ENCODE measurements at regions not wholly inside any gene's neighbourhood (a gene's known extent, or its start where the extent isn't known, plus 50 kb on each side); places are given as distances from the start of the nearest gene placed in this dataset.
"Not testable (repeated sequence)": the region's sequence is repeated elsewhere in the genome, so short reads cannot be mapped to it uniquely, and the experiment has no call there.

GRCh38 chr2:111239581-111240249 lies 119.0 kb downstream of the BCL2L11 start:
- Mint-ChIP-seq H3K36me3 (peaks cover 6% of the 10 kb centered on the region), H3K27me3 (no peaks in the 10 kb centered on the region), H3K4me1 (peaks cover 9% of the 10 kb centered on the region), H3K9me3 (no peaks in the 10 kb centered on the region), H3K4me3 (no peak overlapping the region), H3K27ac (no peak overlapping the region)
- ATAC-seq = no peak

GRCh38 chr2:111243295-111243694 lies 122.6 kb downstream of the BCL2L11 start:
- Mint-ChIP-seq H3K27me3 (no peaks in the 10 kb centered on the region), H3K9me3 (no peaks in the 10 kb centered on the region), H3K4me3 (no peak overlapping the region), H3K27ac (no peak overlapping the region), H3K4me1 (peaks cover 9% of the 10 kb centered on the region), H3K36me3 (peaks cover 6% of the 10 kb centered on the region)
- no peak for ATAC-seq

- Mint-ChIP-seq H3K27ac (no peak overlapping the region), H3K27me3 (no peaks in the 10 kb centered on the region), H3K9me3 (no peaks in the 10 kb centered on the region), H3K36me3 (peaks cover 6% of the 10 kb centered on the region), H3K4me1 (no peaks in the 10 kb centered on the region), H3K4me3 (no peak overlapping the region)
- no peak for ATAC-seq
Measured at GRCh38 chr2:111244864-111245263, 124.2 kb downstream of the BCL2L11 start.

DNA sequence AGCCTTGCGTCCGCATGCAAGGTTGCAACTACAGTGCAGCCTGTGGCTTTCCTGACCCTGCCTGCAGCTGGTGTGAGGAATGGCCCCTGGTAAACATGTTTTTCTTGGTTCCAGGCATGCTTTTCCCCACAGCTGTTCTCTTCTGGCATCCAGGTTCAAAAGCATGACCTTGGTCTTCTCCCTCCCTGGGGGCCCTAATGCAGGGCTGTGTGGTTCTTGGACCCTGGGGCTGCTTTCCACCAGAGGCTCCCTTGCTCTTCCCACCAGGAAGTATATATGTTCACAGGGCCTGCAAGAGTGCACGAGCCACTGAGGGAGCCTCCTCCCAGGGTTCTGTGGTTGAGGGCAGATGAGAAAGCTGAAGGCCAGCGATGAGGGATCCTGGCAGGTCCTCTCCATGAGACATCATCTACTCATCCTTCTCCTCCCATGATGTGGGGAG lies 125.9 kb downstream of the BCL2L11 start:
- Mint-ChIP-seq H3K4me1 (no peaks in the 10 kb centered on the region), H3K9me3 (peaks cover 5% of the 10 kb centered on the region), H3K36me3 (peaks cover 4% of the 10 kb centered on the region), H3K27me3 (no peaks in the 10 kb centered on the region), H3K27ac (no peak overlapping the region), H3K4me3 (no peak overlapping the region)
- ATAC-seq = peak; percentile 20

GRCh38 chr2:111247491-111247890 lies 126.8 kb downstream of the BCL2L11 start:
- no peak overlapping the region for H3K4me3 Mint-ChIP-seq
- no peaks in the 10 kb centered on the region for H3K27me3 Mint-ChIP-seq
- no peak overlapping the region for H3K27ac Mint-ChIP-seq
- H3K4me1 Mint-ChIP-seq = no peaks in the 10 kb centered on the region
- no peak for ATAC-seq
- peaks cover 8% of the 10 kb centered on the region for H3K36me3 Mint-ChIP-seq
- H3K9me3 Mint-ChIP-seq = peaks cover 5% of the 10 kb centered on the region

GRCh38 chr2:111249806-111250205 lies 129.1 kb downstream of the BCL2L11 start:
- Mint-ChIP-seq H3K4me3 (no peak overlapping the region), H3K27me3 (no peaks in the 10 kb centered on the region), H3K27ac (no peak overlapping the region), H3K4me1 (no peaks in the 10 kb centered on the region), H3K36me3 (peaks cover 8% of the 10 kb centered on the region), H3K9me3 (peaks cover 5% of the 10 kb centered on the region)
- no peak for ATAC-seq

DNA sequence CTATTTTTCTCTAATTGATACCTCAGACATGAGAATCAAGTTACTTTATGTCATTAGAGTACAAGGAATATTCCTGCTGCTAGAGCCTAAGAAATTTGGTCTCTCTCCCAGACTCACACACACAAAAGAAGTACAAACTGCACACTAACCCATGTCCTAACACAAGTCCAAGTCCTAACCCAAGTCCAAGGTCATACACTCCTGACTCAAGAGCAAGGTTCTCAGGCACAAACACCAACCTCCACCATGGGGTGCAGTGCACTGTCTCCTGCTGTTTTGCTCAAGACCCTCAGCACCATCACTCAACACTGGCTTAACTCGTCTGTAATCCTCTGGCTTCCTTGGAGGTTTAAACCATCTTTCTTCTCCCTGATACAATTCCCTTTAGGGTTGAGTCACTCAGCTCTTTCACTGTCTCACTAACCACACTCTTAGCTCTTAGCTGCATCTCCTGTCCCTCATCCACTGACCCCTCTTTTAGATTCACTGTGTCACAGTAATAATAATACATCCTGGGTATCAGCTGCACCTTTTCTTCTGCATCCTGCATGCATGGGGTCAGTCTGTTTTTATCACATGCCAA lies 129.8 kb downstream of the BCL2L11 start:
- ATAC-seq = no peak
- no peak overlapping the region for H3K4me3 Mint-ChIP-seq
- H3K27me3 Mint-ChIP-seq = no peaks in the 10 kb centered on the region
- H3K36me3 Mint-ChIP-seq = peaks cover 8% of the 10 kb centered on the region
- H3K9me3 Mint-ChIP-seq = peaks cover 5% of the 10 kb centered on the region
- H3K27ac Mint-ChIP-seq = no peak overlapping the region
- H3K4me1 Mint-ChIP-seq = no peaks in the 10 kb centered on the region

DNA sequence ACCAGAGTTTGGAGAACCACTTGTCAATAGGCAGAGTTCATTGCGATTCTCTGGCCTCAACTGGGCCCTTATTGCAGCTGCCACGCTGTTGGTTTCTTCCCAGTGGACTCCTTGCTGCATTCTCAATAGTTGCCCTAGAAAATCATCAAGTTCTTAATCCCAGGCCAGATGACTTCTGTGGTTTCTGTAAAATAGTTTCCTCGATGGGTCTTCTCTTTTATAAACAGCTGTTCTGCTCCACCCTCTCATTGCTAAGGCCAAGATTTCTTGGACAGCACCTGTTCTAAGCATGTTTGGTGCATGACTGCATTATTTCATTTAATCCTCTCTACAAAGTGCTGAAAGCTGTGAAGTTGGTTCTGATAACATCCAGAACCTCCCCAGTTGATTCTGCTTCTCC lies 131.0 kb downstream of the BCL2L11 start:
- Mint-ChIP-seq H3K27ac (peak overlapping the region; percentile 0), H3K27me3 (no peaks in the 10 kb centered on the region), H3K36me3 (peaks cover 8% of the 10 kb centered on the region), H3K9me3 (peaks cover 5% of the 10 kb centered on the region), H3K4me1 (no peaks in the 10 kb centered on the region), H3K4me3 (no peak overlapping the region)
- no peak for ATAC-seq

DNA sequence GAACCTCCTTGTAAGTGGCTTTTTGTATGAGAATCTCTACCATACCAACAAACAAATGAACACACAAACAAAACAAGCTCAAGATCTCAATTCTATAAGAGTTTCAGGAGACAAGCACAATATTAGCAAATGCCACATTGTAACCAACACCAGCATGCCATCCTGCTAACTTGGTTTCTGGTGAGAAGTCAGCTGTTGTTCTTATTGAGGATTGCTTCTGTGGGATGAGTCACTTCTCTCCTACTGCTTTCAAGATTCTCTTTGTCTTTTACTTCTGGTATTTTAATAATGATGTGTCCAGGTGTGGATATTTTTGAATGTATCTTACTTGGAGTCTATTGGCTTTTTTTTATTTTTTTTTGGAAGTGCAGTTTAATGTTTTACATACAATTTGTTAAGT lies 131.7 kb downstream of the BCL2L11 start:
- Mint-ChIP-seq H3K4me1 (no peaks in the 10 kb centered on the region), H3K27ac (peak overlapping the region; percentile 0), H3K4me3 (no peak overlapping the region), H3K9me3 (peaks cover 5% of the 10 kb centered on the region), H3K27me3 (no peaks in the 10 kb centered on the region), H3K36me3 (peaks cover 8% of the 10 kb centered on the region)
- no peak for ATAC-seq

GRCh38 chr2:111254916-111255315 lies 134.2 kb downstream of the BCL2L11 start:
- H3K4me1 Mint-ChIP-seq, H3K27me3 Mint-ChIP-seq, H3K9me3 Mint-ChIP-seq, H3K27ac Mint-ChIP-seq, H3K4me3 Mint-ChIP-seq, ATAC-seq: not testable (repeated sequence)
- peaks cover 13% of the 10 kb centered on the region for H3K36me3 Mint-ChIP-seq

- H3K4me3 Mint-ChIP-seq, H3K4me1 Mint-ChIP-seq, ATAC-seq, H3K9me3 Mint-ChIP-seq, H3K36me3 Mint-ChIP-seq, H3K27me3 Mint-ChIP-seq, H3K27ac Mint-ChIP-seq: not testable (repeated sequence)
Measured at GRCh38 chr2:111256628-111257027, 135.9 kb downstream of the BCL2L11 start.

GRCh38 chr2:111257607-111258006 lies 136.9 kb downstream of the BCL2L11 start:
- not testable (repeated sequence) for H3K9me3 Mint-ChIP-seq, H3K4me3 Mint-ChIP-seq, H3K27ac Mint-ChIP-seq, H3K4me1 Mint-ChIP-seq, H3K27me3 Mint-ChIP-seq, H3K36me3 Mint-ChIP-seq, ATAC-seq

DNA sequence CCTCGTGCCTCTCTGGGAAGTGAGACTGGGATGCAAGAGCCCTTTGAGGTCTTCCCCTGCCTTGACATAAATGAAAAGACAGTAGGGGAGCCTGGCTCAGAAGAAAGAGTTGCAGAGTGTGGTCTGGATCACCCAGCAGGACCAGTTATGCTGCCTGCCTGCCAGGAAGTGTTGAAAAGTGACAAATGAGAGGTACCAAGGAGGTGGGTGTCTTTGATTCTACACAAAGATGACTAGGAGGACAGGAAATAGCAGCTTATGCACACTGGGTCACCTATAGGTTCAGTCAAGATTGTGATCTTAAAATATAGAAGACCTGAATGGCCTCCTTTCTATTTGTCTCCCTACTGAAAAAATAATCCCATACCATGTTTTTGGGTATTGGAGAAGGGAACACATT lies 137.6 kb downstream of the BCL2L11 start:
- not testable (repeated sequence) for H3K27me3 Mint-ChIP-seq, H3K4me1 Mint-ChIP-seq, ATAC-seq, H3K27ac Mint-ChIP-seq, H3K36me3 Mint-ChIP-seq, H3K4me3 Mint-ChIP-seq, H3K9me3 Mint-ChIP-seq

GRCh38 chr2:111262627-111263379 lies 142.1 kb downstream of the BCL2L11 start:
- not testable (repeated sequence) for H3K4me3 Mint-ChIP-seq, H3K36me3 Mint-ChIP-seq, H3K27ac Mint-ChIP-seq, H3K4me1 Mint-ChIP-seq, H3K9me3 Mint-ChIP-seq, ATAC-seq, H3K27me3 Mint-ChIP-seq

- H3K4me1 Mint-ChIP-seq, H3K4me3 Mint-ChIP-seq, H3K36me3 Mint-ChIP-seq, H3K27ac Mint-ChIP-seq, H3K9me3 Mint-ChIP-seq, H3K27me3 Mint-ChIP-seq: not testable (repeated sequence)
- peak; percentile 27 for ATAC-seq
Measured at GRCh38 chr2:111263380-111264017, 142.8 kb downstream of the BCL2L11 start.
